GM19372 (cell line): ENCODE measurements at regions not wholly inside any gene's neighbourhood (a gene's known extent, or its start where the extent isn't known, plus 50 kb on each side); places are given as distances from the start of the nearest gene placed in this dataset.
"Not testable (repeated sequence)": the region's sequence is repeated elsewhere in the genome, so short reads cannot be mapped to it uniquely, and the experiment has no call there.

ENCODE experiments used
- ATAC-seq: cut with Tn5 transposase; IDR thresholded peaks from one replicate; pipeline ENCODE4 v1.9.1; 2021; ENCODE audit warnings: mild to moderate bottlenecking, low read depth, moderate library complexity; ENCODE audit not compliant: unreplicated experiment

- no peak for ATAC-seq
Measured at GRCh38 chr7:81299711-81300110, 380.9 kb upstream of the SEMA3C start.

GRCh38 chr7:81298951-81299666 is 380.3 kb upstream of the SEMA3C start:
- ATAC-seq = no peak

- ATAC-seq = no peak
Measured at GRCh38 chr7:81297317-81297716, 378.5 kb upstream of the SEMA3C start.

GRCh38 chr7:81296726-81297125 is 377.9 kb upstream of the SEMA3C start:
- ATAC-seq = no peak

GRCh38 chr7:81294897-81295515 is 376.2 kb upstream of the SEMA3C start:
- no peak for ATAC-seq

- ATAC-seq = no peak
Measured at GRCh38 chr7:81293806-81294205, 375.0 kb upstream of the SEMA3C start.

GRCh38 chr7:81286754-81287153 is 367.9 kb upstream of the SEMA3C start:
- not testable (repeated sequence) for ATAC-seq

GRCh38 chr7:81285142-81285871 is 366.5 kb upstream of the SEMA3C start:
- no peak for ATAC-seq

- ATAC-seq = no peak
Measured at GRCh38 chr7:81284576-81284975, 365.7 kb upstream of the SEMA3C start.

- no peak for ATAC-seq
Measured at GRCh38 chr7:81280531-81280930, 361.7 kb upstream of the SEMA3C start.

- no peak for ATAC-seq
Measured at GRCh38 chr7:81277691-81278090, 358.8 kb upstream of the SEMA3C start.

- ATAC-seq = no peak
Measured at GRCh38 chr7:81273601-81274397, 354.9 kb upstream of the SEMA3C start.

GRCh38 chr7:81272176-81272575 is 353.3 kb upstream of the SEMA3C start:
- no peak for ATAC-seq

- ATAC-seq = no peak
Measured at GRCh38 chr7:81268551-81268950, 349.7 kb upstream of the SEMA3C start.

GRCh38 chr7:81267508-81267907 is 348.7 kb upstream of the SEMA3C start:
- ATAC-seq = no peak

GRCh38 chr7:81264116-81264515 is 345.3 kb upstream of the SEMA3C start:
- ATAC-seq = no peak

GRCh38 chr7:81260152-81260551 is 341.3 kb upstream of the SEMA3C start:
- ATAC-seq = no peak

- no peak for ATAC-seq
Measured at GRCh38 chr7:81256991-81257390, 338.1 kb upstream of the SEMA3C start.

- ATAC-seq = no peak
Measured at GRCh38 chr7:81248420-81248819, 329.6 kb upstream of the SEMA3C start.

- not testable (repeated sequence) for ATAC-seq
Measured at GRCh38 chr7:81247364-81247763, 328.5 kb upstream of the SEMA3C start.

GRCh38 chr7:81245353-81245752 is 326.5 kb upstream of the SEMA3C start:
- no peak for ATAC-seq
